ENCODE measurements at regions not wholly inside any gene's neighbourhood (a gene's known extent, or its start where the extent isn't known, plus 50 kb on each side); places are given as distances from the start of the nearest gene placed in this dataset.
"Not testable (repeated sequence)": the region's sequence is repeated elsewhere in the genome, so short reads cannot be mapped to it uniquely, and the experiment has no call there.

- no peak for DNase-seq
Observed at GRCh38 chr5:82596451-82596850, 318.3 kb upstream of the RPS23 start.

- no peak for DNase-seq
Observed at GRCh38 chr5:82595113-82595512, 317.0 kb upstream of the RPS23 start.

GRCh38 chr5:82594097-82594496 lies 315.9 kb upstream of the RPS23 start:
- no peak for DNase-seq

- no peak for DNase-seq
Observed at GRCh38 chr5:82593481-82593880, 315.3 kb upstream of the RPS23 start.

GRCh38 chr5:82591021-82591515 lies 312.9 kb upstream of the RPS23 start:
- no peak for DNase-seq

GRCh38 chr5:82590112-82590511 lies 312.0 kb upstream of the RPS23 start:
- no peak for DNase-seq

- no peak for DNase-seq
Observed at GRCh38 chr5:82586661-82587310, 308.6 kb upstream of the RPS23 start.

- no peak for DNase-seq
Observed at GRCh38 chr5:82586181-82586580, 308.0 kb upstream of the RPS23 start.

GRCh38 chr5:82584631-82585030 lies 306.5 kb upstream of the RPS23 start:
- no peak for DNase-seq

GRCh38 chr5:82583331-82583730 lies 305.2 kb upstream of the RPS23 start:
- not testable (repeated sequence) for DNase-seq

GRCh38 chr5:82564963-82565362 lies 286.8 kb upstream of the RPS23 start:
- DNase-seq, result no peak

- DNase-seq, result no peak
Observed at GRCh38 chr5:82563745-82564144, 285.6 kb upstream of the RPS23 start.

GRCh38 chr5:82562696-82563240 lies 284.6 kb upstream of the RPS23 start:
- DNase-seq, result no peak

GRCh38 chr5:82561797-82562196 lies 283.6 kb upstream of the RPS23 start:
- DNase-seq, result no peak

GRCh38 chr5:82560969-82561368 lies 282.8 kb upstream of the RPS23 start:
- DNase-seq, result no peak

- no peak for DNase-seq
Observed at GRCh38 chr5:82560561-82560960, 282.4 kb upstream of the RPS23 start.

GRCh38 chr5:82551840-82552385 lies 273.8 kb upstream of the RPS23 start:
- DNase-seq, result no peak

GRCh38 chr5:82551192-82551591 lies 273.0 kb upstream of the RPS23 start:
- DNase-seq, result no peak

- DNase-seq, result no peak
Observed at GRCh38 chr5:82549263-82549662, 271.1 kb upstream of the RPS23 start.

GRCh38 chr5:82544004-82544403 lies 265.9 kb upstream of the RPS23 start:
- DNase-seq, result no peak

- DNase-seq, result no peak
Observed at GRCh38 chr5:82540301-82540700, 262.1 kb upstream of the RPS23 start.

GRCh38 chr5:82538339-82539034 lies 260.3 kb upstream of the RPS23 start:
- no peak for DNase-seq

- DNase-seq, result no peak
Observed at GRCh38 chr5:82537687-82538306, 259.6 kb upstream of the RPS23 start.

GRCh38 chr5:82534986-82535385 lies 256.8 kb upstream of the RPS23 start:
- DNase-seq, result no peak

Measured in CD4-positive, alpha-beta T cell treated with Interleukin-12 subunit alpha and Interleukin-12 subunit beta, for 1 hour (primary cell).